ENCODE measurements at regions not wholly inside any gene's neighbourhood (a gene's known extent, or its start where the extent isn't known, plus 50 kb on each side); places are given as distances from the start of the nearest gene placed in this dataset.

DNA sequence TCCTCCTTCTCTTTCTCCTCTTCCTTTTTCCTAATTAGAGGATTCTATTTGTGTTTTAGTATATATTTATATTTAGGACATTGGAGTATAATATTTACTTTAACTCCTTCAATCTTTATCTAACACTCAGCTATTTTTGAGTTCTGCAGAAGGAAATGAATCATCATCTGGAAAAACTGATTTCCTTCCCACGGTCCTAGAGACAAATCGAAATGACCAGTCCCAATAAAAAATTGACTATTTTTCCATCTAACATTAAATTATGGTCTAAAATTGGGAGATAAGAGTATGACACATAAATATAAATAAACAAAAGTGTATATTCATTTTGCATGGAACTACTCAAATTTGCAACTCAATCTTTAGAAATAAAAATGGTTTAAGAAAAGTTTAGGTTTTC is 167.4 kb downstream of the TMTC3 start:
- Histone ChIP-seq H3K4me1 (peaks cover 0 to 20% (median 0%) of the 10 kb centered on the region in 4 donors), H3K9me3 (no peaks in the 10 kb centered on the region), H3K27ac (peak overlapping the region in 1 of 2 donors; percentile 18), H3K27me3 (no peaks in the 10 kb centered on the region), H3K4me3 (no peak overlapping the region), H3K36me3 (no peaks in the 10 kb centered on the region)
- DNase-seq: no peak
- TF ChIP-seq, protein P1, sequence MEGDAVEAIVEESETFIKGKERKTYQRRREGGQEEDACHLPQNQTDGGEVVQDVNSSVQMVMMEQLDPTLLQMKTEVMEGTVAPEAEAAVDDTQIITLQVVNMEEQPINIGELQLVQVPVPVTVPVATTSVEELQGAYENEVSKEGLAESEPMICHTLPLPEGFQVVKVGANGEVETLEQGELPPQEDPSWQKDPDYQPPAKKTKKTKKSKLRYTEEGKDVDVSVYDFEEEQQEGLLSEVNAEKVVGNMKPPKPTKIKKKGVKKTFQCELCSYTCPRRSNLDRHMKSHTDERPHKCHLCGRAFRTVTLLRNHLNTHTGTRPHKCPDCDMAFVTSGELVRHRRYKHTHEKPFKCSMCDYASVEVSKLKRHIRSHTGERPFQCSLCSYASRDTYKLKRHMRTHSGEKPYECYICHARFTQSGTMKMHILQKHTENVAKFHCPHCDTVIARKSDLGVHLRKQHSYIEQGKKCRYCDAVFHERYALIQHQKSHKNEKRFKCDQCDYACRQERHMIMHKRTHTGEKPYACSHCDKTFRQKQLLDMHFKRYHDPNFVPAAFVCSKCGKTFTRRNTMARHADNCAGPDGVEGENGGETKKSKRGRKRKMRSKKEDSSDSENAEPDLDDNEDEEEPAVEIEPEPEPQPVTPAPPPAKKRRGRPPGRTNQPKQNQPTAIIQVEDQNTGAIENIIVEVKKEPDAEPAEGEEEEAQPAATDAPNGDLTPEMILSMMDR (IDR thresholded peaks at IDR 0.05): no peak
- intact Hi-C loops (cut with DNase I; ENCODE audit: low total_unique reads): no loop called here

DNA sequence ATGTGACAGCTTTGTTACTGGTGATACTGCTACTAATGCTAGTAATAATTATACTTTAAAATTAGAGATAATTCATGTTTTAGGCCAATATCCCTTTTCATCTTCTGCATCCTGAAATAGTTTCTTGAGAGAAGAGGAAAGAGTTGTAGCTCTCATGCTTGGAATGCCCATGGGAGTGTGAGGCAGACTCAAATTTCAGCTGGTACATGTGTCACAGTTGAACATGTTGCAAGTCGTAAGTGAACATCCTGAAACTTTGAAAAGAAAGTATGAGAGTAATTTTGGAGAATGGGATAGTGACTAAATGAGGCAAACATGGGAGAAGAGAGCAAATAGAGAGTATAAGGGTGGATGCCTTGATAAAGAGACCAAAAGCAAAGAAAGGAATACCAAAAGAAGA is 168.0 kb downstream of the TMTC3 start:
- Histone ChIP-seq H3K27me3 (no peaks in the 10 kb centered on the region), H3K27ac (peak overlapping the region in 1 of 2 donors; percentile 18), H3K4me3 (no peak overlapping the region), H3K4me1 (peaks cover 0 to 20% (median 0%) of the 10 kb centered on the region in 4 donors), H3K36me3 (no peaks in the 10 kb centered on the region), H3K9me3 (no peaks in the 10 kb centered on the region)
- DNase-seq: peak in 1 of 2 donors; percentile 38
- TF ChIP-seq, protein P1 (IDR thresholded peaks at IDR 0.05): no peak
- intact Hi-C loops (cut with DNase I; ENCODE audit: low total_unique reads): no loop called here

DNA sequence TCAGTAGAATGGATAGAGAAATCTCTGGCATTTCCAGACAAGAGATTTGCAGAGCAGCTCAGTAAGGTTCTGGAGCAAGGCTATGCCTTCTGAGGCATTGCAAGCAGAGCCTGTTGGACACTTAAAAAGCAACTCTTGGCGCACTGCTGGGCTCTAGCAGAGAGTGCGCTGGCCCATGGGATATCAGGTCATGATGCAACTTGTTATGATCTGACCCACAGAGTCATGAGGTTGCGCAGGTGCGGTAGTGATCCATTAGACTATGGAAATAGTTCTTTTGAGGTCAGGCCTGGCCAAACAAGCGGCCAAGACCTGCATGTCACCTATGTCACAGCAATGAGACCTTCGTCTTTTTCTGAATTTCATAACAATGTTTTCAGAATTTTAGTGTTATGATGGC is 168.6 kb downstream of the TMTC3 start:
- TF ChIP-seq, protein P1 (IDR thresholded peaks at IDR 0.05): no peak
- H3K27me3 ChIP-seq: no peaks in the 10 kb centered on the region
- peaks cover 0 to 20% (median 0%) of the 10 kb centered on the region in 4 donors for H3K4me1 ChIP-seq
- H3K27ac ChIP-seq: no peak overlapping the region
- H3K36me3 ChIP-seq: no peaks in the 10 kb centered on the region
- no peaks in the 10 kb centered on the region for H3K9me3 ChIP-seq
- intact Hi-C loops (cut with DNase I; ENCODE audit: low total_unique reads): no loop called here
- H3K4me3 ChIP-seq: no peak overlapping the region
- no peak for DNase-seq

DNA sequence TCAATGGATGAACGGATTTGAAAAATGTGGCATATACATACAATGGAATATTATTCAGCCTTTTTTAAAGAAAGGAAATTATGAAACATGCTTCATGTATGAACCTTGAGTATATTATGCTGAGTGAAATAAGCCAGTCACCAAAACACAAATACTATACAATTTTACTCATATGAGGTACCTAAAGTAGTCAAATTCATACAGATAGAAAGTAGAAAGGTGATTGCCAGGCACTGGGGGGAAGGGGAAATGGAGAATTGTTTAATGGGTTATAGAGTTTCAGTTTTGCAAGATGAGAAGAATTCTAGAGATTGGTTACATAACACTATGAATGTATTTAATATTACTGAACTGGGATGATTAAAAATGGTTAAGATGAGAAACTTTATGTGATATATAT is 171.4 kb downstream of the TMTC3 start:
- Histone ChIP-seq H3K36me3 (no peaks in the 10 kb centered on the region), H3K9me3 (no peaks in the 10 kb centered on the region), H3K27me3 (no peaks in the 10 kb centered on the region), H3K4me1 (peaks cover 0 to 17% (median 0%) of the 10 kb centered on the region in 4 donors), H3K4me3 (no peak overlapping the region), H3K27ac (no peak overlapping the region)
- TF ChIP-seq, protein P1 (IDR thresholded peaks at IDR 0.05): no peak
- intact Hi-C loops (cut with DNase I; ENCODE audit: low total_unique reads): no loop called here
- no peak for DNase-seq

DNA sequence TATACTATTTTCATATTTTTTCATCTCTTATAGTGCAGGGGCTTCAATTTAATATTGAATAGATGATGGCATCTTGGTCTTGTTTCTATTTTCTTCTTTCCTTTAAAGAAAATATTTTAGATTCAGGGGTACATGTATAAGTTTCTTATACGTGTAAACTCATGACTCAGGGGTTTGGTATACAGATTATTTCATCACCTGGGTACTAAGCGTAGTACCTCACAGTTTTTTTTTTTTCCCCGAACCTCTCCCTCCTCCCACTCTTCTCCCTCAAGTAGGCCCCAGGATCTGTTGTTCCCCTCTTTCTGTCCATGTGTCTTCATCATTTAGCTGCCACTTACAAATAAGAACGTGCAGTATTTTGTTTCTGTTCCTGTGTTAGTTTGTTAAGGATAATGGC is 172.6 kb downstream of the TMTC3 start:
- no peak for DNase-seq

More for the DNA sequence above, 172.6 kb downstream of the TMTC3 start:
- no peaks in the 10 kb centered on the region for H3K27me3 ChIP-seq
- no peaks in the 10 kb centered on the region for H3K9me3 ChIP-seq
- no peaks in the 10 kb centered on the region for H3K36me3 ChIP-seq
- intact Hi-C loops (cut with DNase I; ENCODE audit: low total_unique reads): no loop called here
- no peak overlapping the region for H3K4me3 ChIP-seq
- peaks cover 0 to 11% (median 0%) of the 10 kb centered on the region in 4 donors for H3K4me1 ChIP-seq
- TF ChIP-seq, protein P1 (IDR thresholded peaks at IDR 0.05): no peak
- no peak overlapping the region for H3K27ac ChIP-seq
